Esophagus squamous epithelium (tissue), 4 donors: ENCODE measurements at regions not wholly inside any gene's neighbourhood (a gene's known extent, or its start where the extent isn't known, plus 50 kb on each side); places are given as distances from the start of the nearest gene placed in this dataset.

Experiments used
- CTCF ChIP-seq, 6 experiments: fragments of 450-650 bp in 4 of 6; fragments of 200-600 bp in 2 of 6; sonication (generic) in 2 of 6; IDR thresholded peaks; one replicate each; pipeline ENCODE4 v1.5.1; 2016 to 2019; ENCODE audit warnings: antibody characterized with exemption in 6 of 6, mild to moderate bottlenecking in 4 of 6, moderate library complexity in 4 of 6
- POLR2A ChIP-seq, 4 donors: fragments of 450-650 bp; IDR thresholded peaks; one replicate each; pipeline ENCODE4 v1.6.1; 2017; ENCODE audit warnings: antibody characterized with exemption in 4 of 4, mild to moderate bottlenecking in 4 of 4, moderate library complexity in 3 of 4

GRCh38 chr18:5825663-5826062, 69.7 kb downstream of the TMEM200C start:
- TF ChIP-seq CTCF (IDR thresholded peaks at IDR 0.05) (no peak), POLR2A (IDR thresholded peaks at IDR 0.05) (no peak)
